Inflammatory macrophage treated with lipopolysaccharide for 4 hours (primary cell): ENCODE measurements at regions not wholly inside any gene's neighbourhood (a gene's known extent, or its start where the extent isn't known, plus 50 kb on each side); places are given as distances from the start of the nearest gene placed in this dataset.
"Not testable (repeated sequence)": the region's sequence is repeated elsewhere in the genome, so short reads cannot be mapped to it uniquely, and the experiment has no call there.

Experiments used
- DNase-seq: peaks from one replicate; pipeline ENCODE4 v3.0.0-alpha.2; 2020

- no peak for DNase-seq
Observed at GRCh38 chr9:24333629-24334028, 212.1 kb downstream of the IZUMO3 start.

- DNase-seq = no peak
Observed at GRCh38 chr9:24298912-24299311, 246.8 kb downstream of the IZUMO3 start.

- no peak for DNase-seq
Observed at GRCh38 chr9:24297931-24298330, 247.8 kb downstream of the IZUMO3 start.

- DNase-seq = no peak
Observed at GRCh38 chr9:24296124-24296523, 249.6 kb downstream of the IZUMO3 start.

GRCh38 chr9:24293386-24293785 lies 252.3 kb downstream of the IZUMO3 start:
- DNase-seq = no peak

- DNase-seq = no peak
Observed at GRCh38 chr9:24286761-24287160, 258.9 kb downstream of the IZUMO3 start.

GRCh38 chr9:24258626-24259025 lies 287.1 kb downstream of the IZUMO3 start:
- DNase-seq = no peak

GRCh38 chr9:24257726-24258125 lies 288.0 kb downstream of the IZUMO3 start:
- DNase-seq = no peak

GRCh38 chr9:24245988-24246387 lies 299.7 kb downstream of the IZUMO3 start:
- DNase-seq = peak; percentile 7

GRCh38 chr9:24242576-24242975 lies 303.1 kb downstream of the IZUMO3 start:
- DNase-seq = no peak

- no peak for DNase-seq
Observed at GRCh38 chr9:24218656-24219055, 327.0 kb downstream of the IZUMO3 start.

GRCh38 chr9:24210641-24211040 lies 335.1 kb downstream of the IZUMO3 start:
- no peak for DNase-seq

- no peak for DNase-seq
Observed at GRCh38 chr9:24189986-24190385, 355.7 kb downstream of the IZUMO3 start.

GRCh38 chr9:24180572-24180971 lies 354.5 kb upstream of the ELAVL2 start:
- DNase-seq = not testable (repeated sequence)

GRCh38 chr9:24144796-24145195 lies 318.8 kb upstream of the ELAVL2 start:
- DNase-seq = no peak

- not testable (repeated sequence) for DNase-seq
Observed at GRCh38 chr9:24135072-24135471, 309.0 kb upstream of the ELAVL2 start.

- no peak for DNase-seq
Observed at GRCh38 chr9:24132244-24132643, 306.2 kb upstream of the ELAVL2 start.

GRCh38 chr9:24127519-24127918 lies 301.5 kb upstream of the ELAVL2 start:
- DNase-seq = no peak

GRCh38 chr9:24118190-24118589 lies 292.1 kb upstream of the ELAVL2 start:
- no peak for DNase-seq

GRCh38 chr9:24096756-24097155 lies 270.7 kb upstream of the ELAVL2 start:
- DNase-seq = no peak

GRCh38 chr9:24095246-24095645 lies 269.2 kb upstream of the ELAVL2 start:
- DNase-seq = no peak

- no peak for DNase-seq
Observed at GRCh38 chr9:24090566-24090965, 264.5 kb upstream of the ELAVL2 start.

GRCh38 chr9:24073666-24074065 lies 247.6 kb upstream of the ELAVL2 start:
- DNase-seq = no peak

- DNase-seq = no peak
Observed at GRCh38 chr9:24073007-24073592, 247.1 kb upstream of the ELAVL2 start.

- no peak for DNase-seq
Observed at GRCh38 chr9:24071716-24072115, 245.7 kb upstream of the ELAVL2 start.

- DNase-seq = no peak
Observed at GRCh38 chr9:24071091-24071490, 245.1 kb upstream of the ELAVL2 start.
